Natural killer cell (primary cell): ENCODE measurements at regions not wholly inside any gene's neighbourhood (a gene's known extent, or its start where the extent isn't known, plus 50 kb on each side); places are given as distances from the start of the nearest gene placed in this dataset.
A peak's percentile ranks its signal among the peaks of the same experiment; 100 is the strongest.
"Not testable (repeated sequence)": the region's sequence is repeated elsewhere in the genome, so short reads cannot be mapped to it uniquely, and the experiment has no call there.

Experiments
- ATAC-seq, 3 donors: fragments of 150-1000 bp in 2 of 3; fragments of 200-7000 bp in 1 of 3; cut with Tn5 transposase; 1 replicate in 1 of 3; 2 replicates in 2 of 3; pipeline ENCODE4 v1.10.0; 2021; ENCODE audit warnings: mild to moderate bottlenecking in 2 of 3, moderate library complexity in 2 of 3
- DNase-seq, 2 donors: peaks; one replicate each; pipeline versions ENCODE4 v3.0.0 to v3.0.0-alpha.2; 2013 to 2021; ENCODE audit warnings: mixed read lengths in 1 of 2
- H3K27ac ChIP-seq: one replicate; pipeline ENCODE4 v1.5.1; 2013; ENCODE audit warnings: mild to moderate bottlenecking, low read length
- H3K27me3 ChIP-seq: one replicate; pipeline ENCODE4 v1.6.1; 2013; ENCODE audit warnings: low read length; ENCODE audit not compliant: control insufficient read depth, insufficient read depth
- H3K36me3 ChIP-seq: one replicate; pipeline ENCODE4 v1.6.1; 2013; ENCODE audit warnings: low read length; ENCODE audit not compliant: control insufficient read depth, insufficient read depth
- H3K4me1 ChIP-seq: one replicate; pipeline ENCODE4 v1.6.1; 2013; ENCODE audit warnings: low read length; ENCODE audit not compliant: control insufficient read depth, insufficient read depth
- H3K4me3 ChIP-seq: one replicate; pipeline ENCODE4 v1.5.1; 2013; ENCODE audit warnings: low read length
- H3K9me3 ChIP-seq: one replicate; pipeline ENCODE4 v1.6.1; 2013; ENCODE audit warnings: low read length; ENCODE audit not compliant: control insufficient read depth, insufficient read depth
- H3K27ac Mint-ChIP-seq, 2 donors: one replicate each; pipeline ENCODE4 v1.8.0; 2022; ENCODE audit warnings: mild to moderate bottlenecking in 2 of 2, mixed read lengths in 2 of 2, moderate library complexity in 1 of 2
- H3K27me3 Mint-ChIP-seq, 2 donors: one replicate each; pipeline ENCODE4 v1.8.0; 2022; ENCODE audit warnings: low read depth in 2 of 2, mixed read lengths in 2 of 2
- H3K36me3 Mint-ChIP-seq: one replicate; pipeline ENCODE4 v1.8.0; 2022; ENCODE audit warnings: mixed read lengths
- H3K4me1 Mint-ChIP-seq, 2 donors: one replicate each; pipeline ENCODE4 v1.8.0; 2022; ENCODE audit warnings: mixed read lengths in 2 of 2
- H3K4me3 Mint-ChIP-seq: one replicate; pipeline ENCODE4 v1.8.0; 2022; ENCODE audit warnings: mild to moderate bottlenecking, moderate library complexity, mixed read lengths
- H3K9me3 Mint-ChIP-seq, 2 donors: one replicate each; pipeline ENCODE4 v1.8.0; 2022; ENCODE audit warnings: mixed read lengths in 2 of 2
- WGBS: methylation state at CpG from one replicate; pipeline ENCODE4 v1.1.7; 2013; ENCODE audit warnings: missing lambda C conversion rate; ENCODE audit not compliant: insufficient coverage; 5-methylcytosine and 5-hydroxymethylcytosine counted together
- intact Hi-C: fragments of 100-400 bp; cut with micrococcal nuclease; formaldehyde crosslinking; loops from one replicate; pipeline ENCODE4 v1.14.2; 2022
- TF ChIP-seq, protein P1 (sequence below): fragments of 200-600 bp; IDR thresholded peaks from one replicate; pipeline ENCODE4 v1.8.0; 2022; ENCODE audit warnings: antibody characterized with exemption

DNA sequence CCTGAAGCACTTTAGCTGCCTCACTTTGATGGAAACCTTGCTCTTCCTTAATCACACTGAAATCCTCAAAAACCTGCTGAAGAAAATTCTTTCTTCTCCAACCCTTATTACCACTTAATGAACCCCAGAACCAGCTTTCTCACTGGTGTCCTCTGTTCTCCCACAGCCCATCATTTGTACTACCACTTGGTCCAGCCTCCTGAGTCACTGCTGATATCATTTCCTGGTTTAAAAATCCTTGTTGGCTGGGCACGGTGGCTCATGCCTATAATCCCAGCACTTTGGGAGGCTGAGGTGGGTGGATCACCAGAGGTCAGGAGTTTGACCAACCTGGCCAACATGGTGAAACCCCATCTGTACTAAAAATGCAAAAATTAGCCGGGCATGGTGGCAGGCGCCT lies 418.6 kb upstream of the KCNMB2 start:
- peaks cover 2% of the 10 kb centered on the region in 2 donors for H3K9me3 Mint-ChIP-seq
- no peak for ATAC-seq
- Histone ChIP-seq H3K27me3 (no peaks in the 10 kb centered on the region), H3K4me3 (no peak overlapping the region), H3K36me3 (no peaks in the 10 kb centered on the region), H3K9me3 (no peaks in the 10 kb centered on the region), H3K27ac (no peak overlapping the region), H3K4me1 (no peaks in the 10 kb centered on the region)
- no peak overlapping the region for H3K27ac Mint-ChIP-seq
- TF ChIP-seq, protein P1, sequence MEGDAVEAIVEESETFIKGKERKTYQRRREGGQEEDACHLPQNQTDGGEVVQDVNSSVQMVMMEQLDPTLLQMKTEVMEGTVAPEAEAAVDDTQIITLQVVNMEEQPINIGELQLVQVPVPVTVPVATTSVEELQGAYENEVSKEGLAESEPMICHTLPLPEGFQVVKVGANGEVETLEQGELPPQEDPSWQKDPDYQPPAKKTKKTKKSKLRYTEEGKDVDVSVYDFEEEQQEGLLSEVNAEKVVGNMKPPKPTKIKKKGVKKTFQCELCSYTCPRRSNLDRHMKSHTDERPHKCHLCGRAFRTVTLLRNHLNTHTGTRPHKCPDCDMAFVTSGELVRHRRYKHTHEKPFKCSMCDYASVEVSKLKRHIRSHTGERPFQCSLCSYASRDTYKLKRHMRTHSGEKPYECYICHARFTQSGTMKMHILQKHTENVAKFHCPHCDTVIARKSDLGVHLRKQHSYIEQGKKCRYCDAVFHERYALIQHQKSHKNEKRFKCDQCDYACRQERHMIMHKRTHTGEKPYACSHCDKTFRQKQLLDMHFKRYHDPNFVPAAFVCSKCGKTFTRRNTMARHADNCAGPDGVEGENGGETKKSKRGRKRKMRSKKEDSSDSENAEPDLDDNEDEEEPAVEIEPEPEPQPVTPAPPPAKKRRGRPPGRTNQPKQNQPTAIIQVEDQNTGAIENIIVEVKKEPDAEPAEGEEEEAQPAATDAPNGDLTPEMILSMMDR: no peak
- no peaks in the 10 kb centered on the region for H3K27me3 Mint-ChIP-seq
- intact Hi-C loops: no loop called here
- no peaks in the 10 kb centered on the region for H3K36me3 Mint-ChIP-seq
- peaks cover 0 to 3% of the 10 kb centered on the region in 2 donors for H3K4me1 Mint-ChIP-seq
- WGBS: 79% methylated on average over 1 of the region's 3 CpGs
- DNase-seq: no peak
- H3K4me3 Mint-ChIP-seq: no peak overlapping the region

GRCh38 chr3:178119608-178120295 lies 416.5 kb upstream of the KCNMB2 start:
- ATAC-seq, H3K36me3 Mint-ChIP-seq, H3K9me3 Mint-ChIP-seq, H3K4me3 ChIP-seq, H3K27me3 ChIP-seq, H3K4me1 ChIP-seq, DNase-seq, H3K27ac ChIP-seq, intact Hi-C loops, H3K4me1 Mint-ChIP-seq, H3K36me3 ChIP-seq, H3K27ac Mint-ChIP-seq, H3K27me3 Mint-ChIP-seq, H3K9me3 ChIP-seq, H3K4me3 Mint-ChIP-seq: not testable (repeated sequence)
- WGBS: 95% methylated on average over 5 of the region's 6 CpGs

GRCh38 chr3:178120367-178120766 lies 415.9 kb upstream of the KCNMB2 start:
- WGBS: 93% methylated on average over 1 of the region's 2 CpGs
- Mint-ChIP-seq H3K27ac (no peak overlapping the region), H3K36me3 (no peaks in the 10 kb centered on the region), H3K4me3 (no peak overlapping the region), H3K27me3 (no peaks in the 10 kb centered on the region), H3K9me3 (peaks cover 2% of the 10 kb centered on the region in 2 donors), H3K4me1 (peaks cover 0 to 3% of the 10 kb centered on the region in 2 donors)
- Histone ChIP-seq H3K4me1 (no peaks in the 10 kb centered on the region), H3K4me3 (no peak overlapping the region), H3K27ac (no peak overlapping the region), H3K27me3 (no peaks in the 10 kb centered on the region), H3K9me3 (no peaks in the 10 kb centered on the region), H3K36me3 (no peaks in the 10 kb centered on the region)
- ATAC-seq: peak in 1 of 3 donors; percentile 47
- no peak for DNase-seq
- TF ChIP-seq, protein P1: no peak
- intact Hi-C loops: no loop called here

DNA sequence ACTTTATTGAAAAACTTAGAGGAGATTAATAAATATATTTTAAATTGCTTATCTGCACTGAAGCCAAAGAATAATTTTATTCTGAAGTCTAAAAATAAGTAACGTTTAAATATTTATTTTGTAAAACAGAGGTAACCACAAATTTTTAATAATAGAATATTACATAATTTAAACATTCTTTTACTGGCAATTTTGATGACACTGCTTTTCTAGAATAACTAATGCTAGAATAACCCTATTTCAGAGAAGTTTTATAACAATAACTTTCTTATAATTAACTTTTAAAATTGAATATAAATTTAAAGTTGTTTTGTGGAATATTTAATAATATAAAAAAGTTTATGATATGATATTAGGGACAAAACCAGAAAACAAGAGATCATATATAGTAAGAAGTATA lies 409.6 kb upstream of the KCNMB2 start:
- H3K27ac ChIP-seq: no peak overlapping the region
- H3K4me3 ChIP-seq: no peak overlapping the region
- no peaks in the 10 kb centered on the region for H3K36me3 ChIP-seq
- intact Hi-C loops: no loop called here
- Mint-ChIP-seq H3K27ac (no peak overlapping the region), H3K36me3 (no peaks in the 10 kb centered on the region), H3K4me1 (no peaks in the 10 kb centered on the region), H3K9me3 (no peaks in the 10 kb centered on the region), H3K27me3 (no peaks in the 10 kb centered on the region), H3K4me3 (no peak overlapping the region)
- H3K4me1 ChIP-seq: no peaks in the 10 kb centered on the region
- no peaks in the 10 kb centered on the region for H3K27me3 ChIP-seq
- ATAC-seq (no peak), DNase-seq (no peak)
- H3K9me3 ChIP-seq: no peaks in the 10 kb centered on the region
- TF ChIP-seq, protein P1: no peak
- no CpG with 5 or more reads among the region's 1 CpG for WGBS
